ENCODE measurements at regions not wholly inside any gene's neighbourhood (a gene's known extent, or its start where the extent isn't known, plus 50 kb on each side); places are given as distances from the start of the nearest gene placed in this dataset.

DNA sequence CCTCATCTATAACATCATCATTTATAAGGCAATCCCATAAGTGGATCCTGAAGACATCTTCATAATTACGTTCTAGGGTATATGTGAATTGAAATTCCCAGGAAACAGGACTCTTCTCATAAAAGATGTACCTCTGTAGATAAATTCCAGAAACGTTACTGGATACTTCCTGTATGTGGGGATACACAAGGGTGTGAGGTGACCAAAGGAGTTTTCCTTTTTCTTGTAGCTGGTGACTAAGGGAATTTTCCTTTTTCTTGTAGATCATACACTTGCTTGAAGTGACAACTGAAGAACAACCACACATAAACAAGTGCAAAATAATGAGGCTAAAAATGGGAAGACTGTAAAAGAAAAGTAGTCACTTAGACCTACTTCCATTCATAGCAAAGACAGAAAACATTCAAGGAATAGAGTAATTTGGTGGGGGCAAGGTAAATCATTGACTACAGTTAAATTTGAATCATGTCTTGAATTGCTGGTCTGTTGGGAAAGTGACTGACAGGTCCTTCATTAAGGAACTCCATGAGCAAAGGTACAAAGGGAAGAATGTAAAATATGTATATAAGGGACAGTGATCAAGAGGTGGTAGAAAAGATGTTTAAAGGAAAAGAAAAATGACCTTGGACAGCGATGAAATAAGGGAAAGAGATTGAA lies 53.2 kb upstream of the UBE2E3 start:
- Mint-ChIP-seq H3K27me3 (no peaks in the 10 kb centered on the region), H3K4me1 (ENCODE audit: low read depth) (peaks cover 5% of the 10 kb centered on the region), H3K4me3 (ENCODE audit: low read depth) (no peak overlapping the region), H3K27ac (no peak overlapping the region), H3K9me3 (ENCODE audit: low read depth) (no peaks in the 10 kb centered on the region), H3K36me3 (ENCODE audit: insufficient read depth) (no peaks in the 10 kb centered on the region)
- TF ChIP-seq, protein P1, sequence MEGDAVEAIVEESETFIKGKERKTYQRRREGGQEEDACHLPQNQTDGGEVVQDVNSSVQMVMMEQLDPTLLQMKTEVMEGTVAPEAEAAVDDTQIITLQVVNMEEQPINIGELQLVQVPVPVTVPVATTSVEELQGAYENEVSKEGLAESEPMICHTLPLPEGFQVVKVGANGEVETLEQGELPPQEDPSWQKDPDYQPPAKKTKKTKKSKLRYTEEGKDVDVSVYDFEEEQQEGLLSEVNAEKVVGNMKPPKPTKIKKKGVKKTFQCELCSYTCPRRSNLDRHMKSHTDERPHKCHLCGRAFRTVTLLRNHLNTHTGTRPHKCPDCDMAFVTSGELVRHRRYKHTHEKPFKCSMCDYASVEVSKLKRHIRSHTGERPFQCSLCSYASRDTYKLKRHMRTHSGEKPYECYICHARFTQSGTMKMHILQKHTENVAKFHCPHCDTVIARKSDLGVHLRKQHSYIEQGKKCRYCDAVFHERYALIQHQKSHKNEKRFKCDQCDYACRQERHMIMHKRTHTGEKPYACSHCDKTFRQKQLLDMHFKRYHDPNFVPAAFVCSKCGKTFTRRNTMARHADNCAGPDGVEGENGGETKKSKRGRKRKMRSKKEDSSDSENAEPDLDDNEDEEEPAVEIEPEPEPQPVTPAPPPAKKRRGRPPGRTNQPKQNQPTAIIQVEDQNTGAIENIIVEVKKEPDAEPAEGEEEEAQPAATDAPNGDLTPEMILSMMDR (IDR thresholded peaks at IDR 0.05; ENCODE audit: unreplicated experiment): no peak
- DNase-seq (ENCODE audit: low spot score, unreplicated experiment): no peak

DNA sequence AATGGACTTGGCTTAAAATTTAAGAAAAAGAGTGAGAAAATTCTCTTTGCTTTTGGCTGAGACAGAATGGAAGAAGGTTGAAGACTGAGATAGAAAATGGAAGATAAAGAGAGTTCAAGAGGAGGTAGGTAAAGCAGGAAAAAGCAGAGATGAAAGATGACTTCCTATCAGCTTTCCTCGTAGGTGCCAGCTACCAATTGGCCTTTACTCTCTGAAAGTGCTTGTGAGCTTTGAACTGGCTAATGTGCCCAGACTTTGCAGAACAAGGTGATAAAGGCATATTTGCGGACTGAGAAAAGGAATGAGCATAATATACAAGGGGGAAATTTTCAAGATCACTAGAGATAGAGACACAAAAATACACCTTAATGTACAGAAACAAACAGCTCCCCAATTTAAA lies 54.7 kb upstream of the UBE2E3 start:
- TF ChIP-seq, protein P1 (IDR thresholded peaks at IDR 0.05; ENCODE audit: unreplicated experiment): no peak
- no peak for DNase-seq (ENCODE audit: low spot score, unreplicated experiment)
- Mint-ChIP-seq H3K4me1 (ENCODE audit: low read depth) (peaks cover 5% of the 10 kb centered on the region), H3K36me3 (ENCODE audit: insufficient read depth) (no peaks in the 10 kb centered on the region), H3K4me3 (ENCODE audit: low read depth) (no peak overlapping the region), H3K9me3 (ENCODE audit: low read depth) (no peaks in the 10 kb centered on the region), H3K27me3 (no peaks in the 10 kb centered on the region), H3K27ac (no peak overlapping the region)

DNA sequence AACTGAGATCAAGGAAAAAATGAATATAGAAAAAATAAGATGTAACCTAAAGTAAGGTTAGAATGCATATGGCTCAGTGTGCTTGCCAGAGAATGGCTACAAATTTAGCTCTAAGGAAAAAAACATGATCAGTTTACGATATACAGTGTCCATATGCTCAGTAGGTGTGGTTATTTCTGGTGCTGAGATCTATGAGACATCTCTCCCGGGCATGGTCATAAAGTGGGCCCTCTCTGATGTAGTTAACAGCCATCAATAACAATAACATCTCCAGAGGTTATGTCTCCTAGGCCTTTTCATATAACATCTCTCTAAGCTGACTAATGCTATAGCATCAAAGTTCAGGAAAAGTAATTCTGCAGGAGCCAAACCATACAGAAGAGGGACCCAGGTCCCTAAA lies 56.3 kb upstream of the UBE2E3 start:
- H3K9me3 Mint-ChIP-seq (ENCODE audit: low read depth): no peaks in the 10 kb centered on the region
- no peaks in the 10 kb centered on the region for H3K36me3 Mint-ChIP-seq (ENCODE audit: insufficient read depth)
- H3K27ac Mint-ChIP-seq: no peak overlapping the region
- TF ChIP-seq, protein P1 (IDR thresholded peaks at IDR 0.05; ENCODE audit: unreplicated experiment): no peak
- no peak overlapping the region for H3K4me3 Mint-ChIP-seq (ENCODE audit: low read depth)
- no peaks in the 10 kb centered on the region for H3K27me3 Mint-ChIP-seq
- H3K4me1 Mint-ChIP-seq (ENCODE audit: low read depth): peaks cover 5% of the 10 kb centered on the region
- no peak for DNase-seq (ENCODE audit: low spot score, unreplicated experiment)

DNA sequence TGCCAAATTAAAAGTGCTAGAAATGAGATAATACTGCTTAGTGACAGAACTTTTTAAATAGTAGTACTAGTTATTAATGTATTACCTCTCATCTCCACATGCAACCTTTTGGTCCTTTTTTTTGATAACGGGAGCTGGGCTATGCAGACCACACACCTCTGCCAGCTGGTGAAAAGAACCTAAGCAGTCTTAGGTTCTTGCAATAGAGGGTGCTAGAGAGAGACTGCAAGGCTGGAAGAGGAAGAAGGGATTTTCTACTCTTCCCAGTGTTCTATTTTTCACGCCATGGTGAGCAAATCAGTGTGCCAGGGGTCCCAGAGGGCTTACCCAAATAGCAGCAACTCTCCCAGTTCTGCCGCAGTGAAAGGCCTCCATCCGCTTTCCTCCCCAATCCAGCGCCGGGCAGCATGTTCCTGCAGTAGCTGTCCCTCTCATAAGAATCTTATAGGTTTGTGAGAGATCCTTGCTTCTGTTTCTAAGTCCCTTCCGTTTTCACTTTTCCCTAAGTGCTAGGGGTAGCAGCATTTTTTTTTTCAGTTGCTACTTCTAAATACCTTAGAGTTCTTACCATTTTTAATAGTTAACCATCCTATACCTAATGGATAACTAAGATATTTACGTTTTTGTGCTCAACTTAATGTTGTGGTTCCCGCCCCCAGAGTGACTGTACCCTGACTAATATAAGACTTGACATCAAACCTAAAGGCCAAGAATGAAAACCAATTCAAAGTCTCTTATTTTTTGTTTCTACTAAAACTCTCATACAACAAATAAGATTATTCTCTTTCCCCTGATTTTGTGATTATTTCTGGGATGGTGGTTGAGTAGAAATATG lies 69.4 kb upstream of the UBE2E3 start:
- Mint-ChIP-seq H3K9me3 (ENCODE audit: low read depth) (peaks cover 3% of the 10 kb centered on the region), H3K4me3 (ENCODE audit: low read depth) (no peak overlapping the region), H3K36me3 (ENCODE audit: insufficient read depth) (no peaks in the 10 kb centered on the region), H3K4me1 (ENCODE audit: low read depth) (no peaks in the 10 kb centered on the region), H3K27me3 (no peaks in the 10 kb centered on the region), H3K27ac (no peak overlapping the region)
- TF ChIP-seq, protein P1 (IDR thresholded peaks at IDR 0.05; ENCODE audit: unreplicated experiment): no peak
- DNase-seq (ENCODE audit: low spot score, unreplicated experiment): no peak

DNA sequence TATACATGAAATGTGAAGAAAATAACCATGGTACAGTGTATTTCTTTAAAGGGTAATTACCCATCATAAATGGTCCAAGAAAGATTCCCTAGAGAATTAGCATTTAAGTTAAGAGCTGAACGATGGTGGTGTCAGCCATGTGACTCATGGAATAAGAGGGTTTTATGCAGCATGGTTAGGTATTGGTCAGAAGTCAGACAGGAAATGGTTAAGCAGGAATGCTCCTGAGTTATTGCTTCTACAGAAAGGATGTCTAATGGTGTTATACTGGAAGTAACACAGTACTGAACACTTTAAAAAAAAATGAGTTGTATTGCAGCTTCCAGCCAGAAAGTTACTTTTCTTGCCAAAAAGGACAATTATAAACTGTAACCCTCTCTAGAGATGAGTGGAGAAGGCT lies 72.7 kb upstream of the UBE2E3 start:
- DNase-seq (ENCODE audit: low spot score, unreplicated experiment): no peak
- no peaks in the 10 kb centered on the region for H3K36me3 Mint-ChIP-seq (ENCODE audit: insufficient read depth)
- peaks cover 3% of the 10 kb centered on the region for H3K9me3 Mint-ChIP-seq (ENCODE audit: low read depth)
- TF ChIP-seq, protein P1 (IDR thresholded peaks at IDR 0.05; ENCODE audit: unreplicated experiment): no peak
- H3K27ac Mint-ChIP-seq: no peak overlapping the region
- no peak overlapping the region for H3K4me3 Mint-ChIP-seq (ENCODE audit: low read depth)
- no peaks in the 10 kb centered on the region for H3K27me3 Mint-ChIP-seq
- no peaks in the 10 kb centered on the region for H3K4me1 Mint-ChIP-seq (ENCODE audit: low read depth)

Data from progenitor cell of endocrine pancreas (in vitro differentiated cells).